ENCODE measurements at regions not wholly inside any gene's neighbourhood (a gene's known extent, or its start where the extent isn't known, plus 50 kb on each side); places are given as distances from the start of the nearest gene placed in this dataset.

- Histone ChIP-seq H3K27me3 (peaks cover 24% of the 10 kb centered on the region), H3K4me3 (ENCODE audit: low read depth, low read length) (no peak overlapping the region)
Measured at GRCh38 chr12:114174326-114174725, 208.2 kb upstream of the RBM19 start.

DNA sequence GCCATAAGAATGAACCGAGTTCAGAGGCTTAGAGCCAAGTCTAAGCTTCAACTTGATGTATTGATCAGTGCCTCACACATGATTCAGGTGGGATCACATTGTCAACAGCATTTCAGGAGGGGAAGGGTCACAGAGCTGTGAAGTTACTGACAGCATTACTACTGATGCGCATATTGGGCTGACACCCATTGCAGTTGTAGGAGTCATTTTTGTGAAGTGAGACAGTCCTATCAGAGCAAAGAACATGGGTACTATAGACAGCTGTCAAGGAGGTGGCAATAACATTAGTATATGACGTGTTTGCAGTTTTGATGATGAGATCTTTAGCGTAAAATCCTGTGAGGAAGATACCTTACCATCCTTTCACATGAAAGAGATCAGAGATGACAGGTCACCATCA is 206.0 kb upstream of the RBM19 start:
- no peak for DNase-seq
- Histone ChIP-seq H3K4me1 (no peaks in the 10 kb centered on the region), H3K36me3 (no peaks in the 10 kb centered on the region), H3K27me3 (peaks cover 20% of the 10 kb centered on the region), H3K9me3 (no peaks in the 10 kb centered on the region), H3K4me3 (ENCODE audit: low read depth, low read length) (no peak overlapping the region)
- TF ChIP-seq CTCF (IDR thresholded peaks at IDR 0.05; ENCODE audit: low read depth, low read length): no peak

More at GRCh38 chr12:114174326-114174725, 208.2 kb upstream of the RBM19 start:
- no peak for TF ChIP-seq CTCF (IDR thresholded peaks at IDR 0.05; ENCODE audit: low read depth, low read length)
- Histone ChIP-seq H3K9me3 (no peaks in the 10 kb centered on the region), H3K4me1 (no peaks in the 10 kb centered on the region), H3K36me3 (no peaks in the 10 kb centered on the region)
- no peak for DNase-seq

- TF ChIP-seq CTCF (IDR thresholded peaks at IDR 0.05; ENCODE audit: low read depth, low read length): no peak
- H3K27me3 ChIP-seq: peaks cover 26% of the 10 kb centered on the region
- no peaks in the 10 kb centered on the region for H3K4me1 ChIP-seq
- H3K9me3 ChIP-seq: no peaks in the 10 kb centered on the region
- no peaks in the 10 kb centered on the region for H3K36me3 ChIP-seq
- H3K4me3 ChIP-seq (ENCODE audit: low read depth, low read length): no peak overlapping the region
- DNase-seq: no peak
Measured at GRCh38 chr12:114168061-114168460, 201.9 kb upstream of the RBM19 start.

- Histone ChIP-seq H3K36me3 (no peaks in the 10 kb centered on the region), H3K9me3 (no peaks in the 10 kb centered on the region), H3K27me3 (peaks cover 26% of the 10 kb centered on the region), H3K4me1 (no peaks in the 10 kb centered on the region), H3K4me3 (ENCODE audit: low read depth, low read length) (no peak overlapping the region)
- TF ChIP-seq CTCF (IDR thresholded peaks at IDR 0.05; ENCODE audit: low read depth, low read length): no peak
- DNase-seq: no peak
Measured at GRCh38 chr12:114167431-114167830, 201.3 kb upstream of the RBM19 start.

DNA sequence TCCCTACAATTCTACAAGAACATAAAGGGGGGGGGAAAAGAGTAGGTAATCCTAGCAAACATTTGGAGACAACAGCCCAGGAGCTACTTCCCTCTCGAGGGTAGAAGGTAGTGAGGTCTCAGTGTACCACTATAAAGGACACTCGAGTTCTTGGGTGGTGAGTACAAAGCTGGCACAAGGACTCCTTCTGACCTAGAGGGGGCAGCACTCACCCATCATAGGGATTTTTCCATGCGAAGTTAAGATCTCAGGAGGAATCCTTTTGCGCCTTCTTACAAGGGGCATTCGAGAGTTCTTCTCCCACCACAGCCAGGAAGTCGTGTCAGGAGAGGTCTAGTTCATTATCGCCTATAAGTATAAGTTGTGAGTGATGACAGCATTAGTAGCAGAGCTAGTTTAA is 200.2 kb upstream of the RBM19 start:
- no peaks in the 10 kb centered on the region for H3K36me3 ChIP-seq
- H3K27me3 ChIP-seq: peaks cover 24% of the 10 kb centered on the region
- no peaks in the 10 kb centered on the region for H3K9me3 ChIP-seq
- H3K4me3 ChIP-seq (ENCODE audit: low read depth, low read length): no peak overlapping the region
- H3K4me1 ChIP-seq: no peaks in the 10 kb centered on the region
- peak; percentile 70 for TF ChIP-seq CTCF (IDR thresholded peaks at IDR 0.05; ENCODE audit: low read depth, low read length)
- peak; percentile 47 for DNase-seq

DNA sequence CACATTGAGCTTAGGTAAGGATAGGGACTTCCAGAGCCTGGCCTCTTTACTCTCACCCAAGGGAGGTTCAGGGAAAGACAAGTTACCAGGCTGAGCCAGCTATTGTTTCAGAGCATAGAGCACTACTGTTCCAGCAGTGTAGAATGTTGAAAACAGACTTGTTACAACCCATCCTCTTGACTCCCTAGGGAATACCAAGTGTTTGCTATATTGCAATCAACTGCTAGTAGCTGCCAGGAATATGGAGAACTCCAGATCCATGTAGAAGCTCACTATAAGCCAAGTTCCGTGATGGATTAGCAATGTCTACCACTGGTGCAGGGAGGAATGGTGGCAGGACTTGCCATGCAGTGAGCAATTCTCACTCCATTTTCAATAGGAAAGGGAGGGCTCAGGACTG is 199.8 kb upstream of the RBM19 start:
- Histone ChIP-seq H3K36me3 (no peaks in the 10 kb centered on the region), H3K9me3 (no peaks in the 10 kb centered on the region), H3K4me1 (no peaks in the 10 kb centered on the region), H3K27me3 (peaks cover 19% of the 10 kb centered on the region), H3K4me3 (ENCODE audit: low read depth, low read length) (no peak overlapping the region)
- DNase-seq: no peak
- no peak for TF ChIP-seq CTCF (IDR thresholded peaks at IDR 0.05; ENCODE audit: low read depth, low read length)

All from BE2C (cell line).